ENCODE measurements at regions not wholly inside any gene's neighbourhood (a gene's known extent, or its start where the extent isn't known, plus 50 kb on each side); places are given as distances from the start of the nearest gene placed in this dataset.
A peak's percentile ranks its signal among the peaks of the same experiment; 100 is the strongest.
"Not testable (repeated sequence)": the region's sequence is repeated elsewhere in the genome, so short reads cannot be mapped to it uniquely, and the experiment has no call there.

DNA sequence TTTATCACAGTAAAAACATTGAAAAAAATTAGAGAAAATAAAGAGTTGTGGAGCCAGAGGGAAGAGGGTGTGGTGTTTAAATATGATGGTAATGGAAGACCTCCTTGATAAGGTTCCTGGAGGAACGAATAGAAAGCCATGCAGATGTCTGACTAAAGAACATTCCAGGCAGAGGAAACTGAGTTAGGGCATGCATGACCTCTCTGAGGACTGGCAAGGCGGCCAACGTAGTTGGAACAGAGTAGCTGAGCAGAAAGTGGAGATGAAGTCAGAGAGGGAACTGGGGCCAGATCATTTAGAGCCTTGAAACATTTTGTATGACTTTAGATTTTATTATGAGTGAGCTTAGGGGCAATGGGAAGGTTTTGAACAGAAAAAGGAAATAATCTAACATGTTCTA lies 377.5 kb downstream of the HLX start:
- FAIRE-seq, result no peak

DNA sequence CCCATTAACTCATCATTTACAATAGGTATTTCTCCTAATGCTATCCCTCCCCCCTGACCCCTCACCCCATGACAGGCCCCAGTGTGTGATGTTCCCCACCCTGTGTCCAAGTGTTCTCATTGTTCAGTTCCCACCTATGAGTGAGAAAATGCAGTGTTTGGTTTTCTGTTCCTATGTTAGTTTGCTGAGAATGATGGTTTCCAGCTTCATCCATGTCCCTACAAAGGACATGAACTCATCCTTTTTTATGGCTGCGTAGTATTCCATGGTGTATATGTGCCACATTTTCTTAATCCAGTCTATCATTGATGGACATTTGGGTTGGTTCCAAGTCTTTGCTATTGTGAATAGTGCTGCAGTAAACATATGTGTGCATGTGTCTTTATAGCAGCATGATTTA lies 378.3 kb downstream of the HLX start:
- DNase-seq; H3K36me3 ChIP-seq; H3K27me3 ChIP-seq; H3K4me1 ChIP-seq; H3K9me3 ChIP-seq; intact Hi-C loops (cut with DNase I); ATAC-seq; H3K27ac ChIP-seq; H3K4me3 ChIP-seq; FAIRE-seq: not testable (repeated sequence)
- 90% methylated on average over 1 of the region's 1 CpG; no CpG with 5 or more reads in 1 of the 2 donors for WGBS, 2 donors

More for the DNA sequence above, 377.5 kb downstream of the HLX start:
- H3K9me3 ChIP-seq, result no peaks in the 10 kb centered on the region
- intact Hi-C loops (cut with DNase I), result no loop called here
- no peak for ATAC-seq
- H3K27ac ChIP-seq, result no peak overlapping the region
- H3K27me3 ChIP-seq, result no peaks in the 10 kb centered on the region
- H3K4me3 ChIP-seq, result no peak overlapping the region
- no peak for DNase-seq
- H3K4me1 ChIP-seq, result no peaks in the 10 kb centered on the region
- TF ChIP-seq, protein P1, sequence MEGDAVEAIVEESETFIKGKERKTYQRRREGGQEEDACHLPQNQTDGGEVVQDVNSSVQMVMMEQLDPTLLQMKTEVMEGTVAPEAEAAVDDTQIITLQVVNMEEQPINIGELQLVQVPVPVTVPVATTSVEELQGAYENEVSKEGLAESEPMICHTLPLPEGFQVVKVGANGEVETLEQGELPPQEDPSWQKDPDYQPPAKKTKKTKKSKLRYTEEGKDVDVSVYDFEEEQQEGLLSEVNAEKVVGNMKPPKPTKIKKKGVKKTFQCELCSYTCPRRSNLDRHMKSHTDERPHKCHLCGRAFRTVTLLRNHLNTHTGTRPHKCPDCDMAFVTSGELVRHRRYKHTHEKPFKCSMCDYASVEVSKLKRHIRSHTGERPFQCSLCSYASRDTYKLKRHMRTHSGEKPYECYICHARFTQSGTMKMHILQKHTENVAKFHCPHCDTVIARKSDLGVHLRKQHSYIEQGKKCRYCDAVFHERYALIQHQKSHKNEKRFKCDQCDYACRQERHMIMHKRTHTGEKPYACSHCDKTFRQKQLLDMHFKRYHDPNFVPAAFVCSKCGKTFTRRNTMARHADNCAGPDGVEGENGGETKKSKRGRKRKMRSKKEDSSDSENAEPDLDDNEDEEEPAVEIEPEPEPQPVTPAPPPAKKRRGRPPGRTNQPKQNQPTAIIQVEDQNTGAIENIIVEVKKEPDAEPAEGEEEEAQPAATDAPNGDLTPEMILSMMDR (IDR thresholded peaks at IDR 0.05), result no peak
- 52 to 65% methylated on average over 3 of the region's 3 CpGs for WGBS, 2 donors
- no peaks in the 10 kb centered on the region for H3K36me3 ChIP-seq

DNA sequence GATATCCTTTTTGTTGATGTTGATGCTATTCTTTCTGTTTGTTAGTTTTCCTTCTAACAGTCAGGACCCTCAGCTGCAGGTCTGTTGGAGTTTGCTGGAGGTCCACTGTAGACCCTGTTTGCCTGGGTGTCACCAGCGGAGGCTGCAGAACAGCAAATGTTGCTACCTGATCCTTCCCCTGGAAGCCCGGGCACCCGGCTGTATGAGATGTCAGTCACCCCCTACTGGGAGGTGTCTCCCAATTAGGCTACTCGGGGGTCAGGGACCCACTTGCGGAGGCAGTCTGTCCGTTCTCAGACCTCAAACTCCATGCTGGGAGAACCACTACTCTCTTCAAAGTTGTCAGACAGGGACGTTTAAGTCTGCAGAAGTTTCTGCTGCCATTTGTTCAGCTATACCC lies 383.4 kb downstream of the HLX start:
- FAIRE-seq; H3K4me1 ChIP-seq; H3K9me3 ChIP-seq; H3K4me3 ChIP-seq; ATAC-seq; DNase-seq; H3K27ac ChIP-seq; H3K36me3 ChIP-seq; intact Hi-C loops (cut with DNase I); H3K27me3 ChIP-seq: not testable (repeated sequence)
- 68 to 77% methylated on average over 7 of the region's 7 CpGs for WGBS, 2 donors

DNA sequence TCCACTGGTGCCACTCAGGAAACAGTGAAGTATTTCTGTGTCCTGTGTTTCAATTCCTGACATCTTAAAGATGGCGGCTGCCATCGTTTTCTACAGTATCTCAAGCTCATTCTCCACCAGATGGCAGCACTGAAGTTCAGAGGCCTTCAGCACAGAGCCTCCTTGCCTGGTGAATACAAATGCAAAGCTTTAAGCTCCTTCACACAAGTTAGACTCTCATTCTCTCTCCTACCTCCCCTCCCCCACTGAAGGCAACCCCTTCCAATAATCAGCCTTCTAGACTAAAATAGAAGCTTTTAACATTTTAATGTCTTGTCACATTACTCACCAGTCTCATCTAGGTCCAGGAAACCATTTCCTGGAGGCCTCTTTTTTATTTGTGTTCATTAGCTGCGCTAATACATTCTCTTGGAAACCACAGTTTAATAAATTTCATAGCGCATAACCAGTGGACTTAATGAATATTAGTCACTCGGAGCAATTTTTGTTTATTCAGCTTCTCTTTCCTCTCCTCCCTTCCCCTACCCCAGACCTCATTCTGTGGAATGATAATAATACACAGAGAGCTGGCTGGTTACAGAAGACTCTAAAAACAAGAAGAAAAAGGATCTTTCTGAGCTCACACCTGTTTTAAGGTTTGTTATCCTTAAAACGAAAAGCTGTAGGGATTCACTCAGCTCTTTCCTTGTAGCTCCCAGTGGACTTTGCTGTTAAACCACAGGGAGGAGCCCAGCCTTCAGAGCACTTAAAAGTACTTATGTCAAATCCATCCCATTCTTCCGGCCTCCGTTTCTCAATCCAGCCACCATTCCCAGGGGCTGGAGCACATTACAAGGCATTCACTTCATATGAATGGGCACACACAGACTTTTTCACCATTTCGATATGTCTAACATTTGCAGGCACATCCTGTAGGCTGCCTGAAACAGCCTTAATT lies 384.9 kb downstream of the HLX start:
- Histone ChIP-seq H3K4me1 (peaks cover 0 to 5% (median 0%) of the 10 kb centered on the region in 3 donors), H3K36me3 (no peaks in the 10 kb centered on the region), H3K27me3 (no peaks in the 10 kb centered on the region), H3K27ac (peak overlapping the region in 1 of 4 donors; percentile 8), H3K4me3 (no peak overlapping the region), H3K9me3 (no peaks in the 10 kb centered on the region)
- DNase-seq (peak in 3 of 6 donors; percentile 11 to 43 (median 30)), FAIRE-seq (no peak), ATAC-seq (peak in 3 of 4 donors; percentile 69 to 87 (median 72))
- intact Hi-C loops (cut with DNase I), result no loop called here
- WGBS, 2 donors, result 77% methylated on average over 9 of the region's 9 CpGs
- TF ChIP-seq, protein P1 (IDR thresholded peaks at IDR 0.05), result peak in 2 of 4 donors; percentile 14 to 29

DNA sequence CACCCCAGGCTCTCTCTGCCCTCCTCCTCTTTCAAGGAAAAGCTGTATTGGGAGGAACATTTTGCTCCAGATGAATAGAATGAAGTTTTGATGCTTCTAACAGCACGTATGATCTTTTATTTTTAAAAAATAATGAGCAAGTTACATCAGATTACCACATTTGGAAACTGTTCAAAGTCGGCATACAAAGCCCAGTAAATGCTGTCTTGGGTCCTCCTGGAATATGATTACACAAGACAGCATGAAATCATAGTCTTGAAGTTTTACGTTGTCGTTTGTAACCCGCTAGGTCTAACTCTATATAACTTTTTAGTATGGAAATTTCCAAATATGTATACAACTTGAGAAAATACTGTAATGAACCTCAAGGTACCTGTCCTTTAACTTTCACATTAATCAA lies 385.6 kb downstream of the HLX start:
- no peak for FAIRE-seq
- Histone ChIP-seq H3K9me3 (no peaks in the 10 kb centered on the region), H3K4me1 (peaks cover 0 to 5% (median 0%) of the 10 kb centered on the region in 3 donors), H3K27me3 (no peaks in the 10 kb centered on the region), H3K36me3 (no peaks in the 10 kb centered on the region), H3K4me3 (no peak overlapping the region), H3K27ac (peak overlapping the region in 1 of 4 donors; percentile 8)
- 50 to 66% methylated on average over 5 of the region's 5 CpGs for WGBS, 2 donors
- TF ChIP-seq, protein P1 (IDR thresholded peaks at IDR 0.05), result no peak
- intact Hi-C loops (cut with DNase I), result no loop called here
- DNase-seq, result no peak
- peak in 1 of 4 donors; percentile 43 for ATAC-seq

DNA sequence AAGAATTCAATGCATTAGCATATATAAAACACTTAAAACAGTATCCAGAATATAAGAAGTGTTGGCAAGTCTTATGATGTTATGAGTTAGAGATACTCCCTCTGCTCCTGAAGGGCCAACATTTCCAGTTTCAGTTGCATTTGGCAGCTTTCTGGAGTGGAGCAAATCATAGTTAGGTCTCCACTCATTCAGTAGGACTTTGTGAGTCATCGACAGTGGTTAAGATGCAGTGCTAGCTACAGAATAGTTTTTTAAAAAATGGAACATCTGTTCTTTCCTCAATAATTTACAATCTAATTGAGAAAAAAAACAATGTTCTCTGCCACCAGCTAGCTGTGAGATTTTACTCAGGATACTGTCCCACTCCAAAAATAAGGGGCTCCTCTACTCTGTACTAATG lies 389.1 kb downstream of the HLX start:
- Histone ChIP-seq H3K4me1 (peaks cover 0 to 5% (median 0%) of the 10 kb centered on the region in 3 donors), H3K4me3 (no peak overlapping the region), H3K27me3 (no peaks in the 10 kb centered on the region), H3K36me3 (no peaks in the 10 kb centered on the region), H3K27ac (no peak overlapping the region), H3K9me3 (no peaks in the 10 kb centered on the region)
- intact Hi-C loops (cut with DNase I), result no loop called here
- 83 to 86% methylated on average over 1 of the region's 1 CpG for WGBS, 2 donors
- DNase-seq (no peak), FAIRE-seq (no peak), ATAC-seq (peak in 2 of 4 donors; percentile 36 to 50)
- TF ChIP-seq, protein P1 (IDR thresholded peaks at IDR 0.05), result no peak
